AG09319 (cell line): ENCODE measurements at regions not wholly inside any gene's neighbourhood (a gene's known extent, or its start where the extent isn't known, plus 50 kb on each side); places are given as distances from the start of the nearest gene placed in this dataset.

Experiments used
- DNase-seq: peaks from one replicate; pipeline ENCODE4 v3.0.0-alpha.2; 2010; ENCODE audit warnings: low read depth; ENCODE audit errors: extremely low read depth
- CTCF ChIP-seq: IDR thresholded peaks from 2 replicates; pipeline ENCODE4 v1.5.1; 2011; ENCODE audit warnings: low read depth, mild to moderate bottlenecking, inconsistent platforms, low read length, moderate library complexity

- no peak for TF ChIP-seq CTCF
- no peak for DNase-seq
Observed at GRCh38 chr16:11478431-11479119, 108.1 kb downstream of the LITAF start.

- no peak for TF ChIP-seq CTCF
Observed at GRCh38 chr16:11479916-11480315, 106.8 kb downstream of the LITAF start.

GRCh38 chr16:11480634-11481033, 106.1 kb downstream of the LITAF start:
- no peak for DNase-seq
- TF ChIP-seq CTCF: no peak

More at GRCh38 chr16:11479916-11480315, 106.8 kb downstream of the LITAF start:
- DNase-seq: no peak

- TF ChIP-seq CTCF: no peak
- DNase-seq: no peak
Observed at GRCh38 chr16:11481987-11482386, 104.7 kb downstream of the LITAF start.

- no peak for DNase-seq
- TF ChIP-seq CTCF: no peak
Observed at GRCh38 chr16:11482946-11483748, 103.6 kb downstream of the LITAF start.

- no peak for TF ChIP-seq CTCF
- DNase-seq: no peak
Observed at GRCh38 chr16:11484691-11485258, 101.9 kb downstream of the LITAF start.

- no peak for TF ChIP-seq CTCF
- no peak for DNase-seq
Observed at GRCh38 chr16:11485676-11486075, 101.0 kb downstream of the LITAF start.
